GM21367 (cell line): ENCODE measurements at regions not wholly inside any gene's neighbourhood (a gene's known extent, or its start where the extent isn't known, plus 50 kb on each side); places are given as distances from the start of the nearest gene placed in this dataset.

Experiments
- ATAC-seq: cut with Tn5 transposase; IDR thresholded peaks from one replicate; pipeline ENCODE4 v1.9.1; 2021; ENCODE audit not compliant: unreplicated experiment

GRCh38 chr11:37560991-37561390 lies 963.0 kb upstream of the RAG2 start:
- no peak for ATAC-seq

GRCh38 chr11:37560346-37560745 lies 962.3 kb upstream of the RAG2 start:
- no peak for ATAC-seq

GRCh38 chr11:37558619-37559210 lies 960.7 kb upstream of the RAG2 start:
- ATAC-seq, result no peak

GRCh38 chr11:37557990-37558389 lies 960.0 kb upstream of the RAG2 start:
- no peak for ATAC-seq

GRCh38 chr11:37552284-37552683 lies 954.2 kb upstream of the RAG2 start:
- no peak for ATAC-seq

- ATAC-seq, result no peak
These were observed 946.5 kb upstream of the RAG2 start for GRCh38 chr11:37544491-37544890.

GRCh38 chr11:37533830-37534229 lies 935.8 kb upstream of the RAG2 start:
- ATAC-seq, result no peak

- no peak for ATAC-seq
These were observed 935.1 kb upstream of the RAG2 start for GRCh38 chr11:37533087-37533486.

GRCh38 chr11:37532271-37532670 lies 934.2 kb upstream of the RAG2 start:
- no peak for ATAC-seq

- ATAC-seq, result no peak
These were observed 929.5 kb upstream of the RAG2 start for GRCh38 chr11:37527545-37527944.

GRCh38 chr11:37525336-37525735 lies 927.3 kb upstream of the RAG2 start:
- no peak for ATAC-seq

GRCh38 chr11:37519781-37520180 lies 921.7 kb upstream of the RAG2 start:
- no peak for ATAC-seq

GRCh38 chr11:37512156-37512780 lies 914.2 kb upstream of the RAG2 start:
- no peak for ATAC-seq

GRCh38 chr11:37511425-37511933 lies 913.4 kb upstream of the RAG2 start:
- ATAC-seq, result no peak

GRCh38 chr11:37509506-37509905 lies 911.5 kb upstream of the RAG2 start:
- ATAC-seq, result no peak

GRCh38 chr11:37506531-37506930 lies 908.5 kb upstream of the RAG2 start:
- no peak for ATAC-seq

GRCh38 chr11:37505406-37505805 lies 907.4 kb upstream of the RAG2 start:
- ATAC-seq, result no peak

GRCh38 chr11:37504921-37505320 lies 906.9 kb upstream of the RAG2 start:
- no peak for ATAC-seq

- peak; percentile 94 for ATAC-seq
These were observed 906.1 kb upstream of the RAG2 start for GRCh38 chr11:37504060-37504611.

- peak; percentile 40 for ATAC-seq
These were observed 905.5 kb upstream of the RAG2 start for GRCh38 chr11:37503411-37504059.

GRCh38 chr11:37502202-37502601 lies 904.2 kb upstream of the RAG2 start:
- ATAC-seq, result no peak

- ATAC-seq, result no peak
These were observed 902.4 kb upstream of the RAG2 start for GRCh38 chr11:37500425-37500824.
